ENCODE measurements at regions not wholly inside any gene's neighbourhood (a gene's known extent, or its start where the extent isn't known, plus 50 kb on each side); places are given as distances from the start of the nearest gene placed in this dataset.

GRCh38 chr18:24841536-24841935 is 381.1 kb downstream of the HRH4 start:
- TF ChIP-seq CTCF (IDR thresholded peaks at IDR 0.05) (no peak), POLR2A (IDR thresholded peaks at IDR 0.05) (no peak)

Data from uterus (tissue), 2 donors.